Thyroid gland (tissue), 4 donors: ENCODE measurements at regions not wholly inside any gene's neighbourhood (a gene's known extent, or its start where the extent isn't known, plus 50 kb on each side); places are given as distances from the start of the nearest gene placed in this dataset.

ENCODE experiments used
- POLR2A ChIP-seq, 2 donors: fragments of 450-650 bp; IDR thresholded peaks; one replicate each; pipeline ENCODE4 v1.6.1; 2017; ENCODE audit warnings: antibody characterized with exemption in 2 of 2, mild to moderate bottlenecking in 2 of 2, moderate library complexity in 1 of 2
- TF ChIP-seq, protein P1 (sequence below), 6 experiments: fragments of 200-600 bp in 3 of 6; fragments of 450-650 bp in 3 of 6; sonication (generic) in 3 of 6; IDR thresholded peaks; one replicate each; pipeline ENCODE4 v1.5.1; 2016 to 2019; ENCODE audit warnings: antibody characterized with exemption in 6 of 6, mild to moderate bottlenecking in 2 of 6, inconsistent platforms in 1 of 6, moderate library complexity in 1 of 6

- TF ChIP-seq, protein P1, sequence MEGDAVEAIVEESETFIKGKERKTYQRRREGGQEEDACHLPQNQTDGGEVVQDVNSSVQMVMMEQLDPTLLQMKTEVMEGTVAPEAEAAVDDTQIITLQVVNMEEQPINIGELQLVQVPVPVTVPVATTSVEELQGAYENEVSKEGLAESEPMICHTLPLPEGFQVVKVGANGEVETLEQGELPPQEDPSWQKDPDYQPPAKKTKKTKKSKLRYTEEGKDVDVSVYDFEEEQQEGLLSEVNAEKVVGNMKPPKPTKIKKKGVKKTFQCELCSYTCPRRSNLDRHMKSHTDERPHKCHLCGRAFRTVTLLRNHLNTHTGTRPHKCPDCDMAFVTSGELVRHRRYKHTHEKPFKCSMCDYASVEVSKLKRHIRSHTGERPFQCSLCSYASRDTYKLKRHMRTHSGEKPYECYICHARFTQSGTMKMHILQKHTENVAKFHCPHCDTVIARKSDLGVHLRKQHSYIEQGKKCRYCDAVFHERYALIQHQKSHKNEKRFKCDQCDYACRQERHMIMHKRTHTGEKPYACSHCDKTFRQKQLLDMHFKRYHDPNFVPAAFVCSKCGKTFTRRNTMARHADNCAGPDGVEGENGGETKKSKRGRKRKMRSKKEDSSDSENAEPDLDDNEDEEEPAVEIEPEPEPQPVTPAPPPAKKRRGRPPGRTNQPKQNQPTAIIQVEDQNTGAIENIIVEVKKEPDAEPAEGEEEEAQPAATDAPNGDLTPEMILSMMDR (IDR thresholded peaks at IDR 0.05): no peak
- TF ChIP-seq POLR2A (IDR thresholded peaks at IDR 0.05): no peak
Measured at GRCh38 chr20:51276296-51276695, 253.4 kb upstream of the KCNG1 start.
